ENCODE measurements at regions not wholly inside any gene's neighbourhood (a gene's known extent, or its start where the extent isn't known, plus 50 kb on each side); places are given as distances from the start of the nearest gene placed in this dataset.
A peak's percentile ranks its signal among the peaks of the same experiment; 100 is the strongest.
"Not testable (repeated sequence)": the region's sequence is repeated elsewhere in the genome, so short reads cannot be mapped to it uniquely, and the experiment has no call there.

GRCh38 chr16:70032906-70033305 lies 81.2 kb upstream of the PDPR start:
- H3K9me3 ChIP-seq (ENCODE audit: low read length); intact Hi-C loops (cut with micrococcal nuclease; ENCODE audit: unreplicated experiment); DNase-seq (ENCODE audit: low spot score); H3K4me2 ChIP-seq (ENCODE audit: low read length); H3K4me3 ChIP-seq (ENCODE audit: low read depth, low read length, poor library complexity, severe bottlenecking); H3K4me1 ChIP-seq (ENCODE audit: insufficient read depth, low read length, poor library complexity, severe bottlenecking); H3K27ac ChIP-seq (ENCODE audit: low read depth, low read length, poor library complexity, severe bottlenecking); H2AFZ ChIP-seq (ENCODE audit: low read length); CTCF ChIA-PET (ENCODE audit: unreplicated experiment); H3K36me3 ChIP-seq (ENCODE audit: insufficient read depth, low read length); H4K20me1 ChIP-seq (ENCODE audit: insufficient read depth, low read length); BruUV-seq (replicated peaks); H3K79me2 ChIP-seq (ENCODE audit: insufficient read depth, low read depth, low read length); H3K9me2 ChIP-seq (ENCODE audit: insufficient read depth, low read length): not testable (repeated sequence)
- POLR2A ChIA-PET: interaction anchor here (0.7 kb wide), 2 partner anchors 258 to 452 kb away, joined by 4 read pairs; no protein-coding TSS in a partner anchor

DNA sequence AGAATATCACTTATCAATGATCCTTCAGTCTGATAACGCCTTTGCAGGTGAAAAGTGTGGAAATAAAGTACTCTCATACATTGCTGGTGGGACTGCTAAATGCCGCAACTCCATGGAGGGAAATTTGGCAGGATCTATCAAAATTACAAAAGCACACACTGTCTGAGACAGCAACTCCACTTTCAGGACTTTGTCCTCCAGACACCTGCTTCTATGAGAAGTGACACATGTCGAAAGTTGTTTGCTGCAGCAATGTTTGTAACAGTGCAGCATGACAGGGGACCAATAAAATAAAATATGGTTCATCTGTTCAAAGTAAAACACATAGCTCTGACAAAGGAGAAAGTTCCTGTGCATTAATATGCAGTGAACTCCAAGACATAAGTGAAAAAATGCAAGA lies 76.2 kb upstream of the PDPR start:
- H3K4me3 ChIP-seq (ENCODE audit: low read depth, low read length, poor library complexity, severe bottlenecking); H3K4me1 ChIP-seq (ENCODE audit: insufficient read depth, low read length, poor library complexity, severe bottlenecking); H4K20me1 ChIP-seq (ENCODE audit: insufficient read depth, low read length); POLR2A ChIA-PET; CTCF ChIA-PET (ENCODE audit: unreplicated experiment); intact Hi-C loops (cut with micrococcal nuclease; ENCODE audit: unreplicated experiment); H3K9me2 ChIP-seq (ENCODE audit: insufficient read depth, low read length); H3K4me2 ChIP-seq (ENCODE audit: low read length); H3K36me3 ChIP-seq (ENCODE audit: insufficient read depth, low read length); H3K9me3 ChIP-seq (ENCODE audit: low read length); H3K27ac ChIP-seq (ENCODE audit: low read depth, low read length, poor library complexity, severe bottlenecking); H3K79me2 ChIP-seq (ENCODE audit: insufficient read depth, low read depth, low read length); BruUV-seq (replicated peaks); DNase-seq (ENCODE audit: low spot score); H2AFZ ChIP-seq (ENCODE audit: low read length): not testable (repeated sequence)

DNA sequence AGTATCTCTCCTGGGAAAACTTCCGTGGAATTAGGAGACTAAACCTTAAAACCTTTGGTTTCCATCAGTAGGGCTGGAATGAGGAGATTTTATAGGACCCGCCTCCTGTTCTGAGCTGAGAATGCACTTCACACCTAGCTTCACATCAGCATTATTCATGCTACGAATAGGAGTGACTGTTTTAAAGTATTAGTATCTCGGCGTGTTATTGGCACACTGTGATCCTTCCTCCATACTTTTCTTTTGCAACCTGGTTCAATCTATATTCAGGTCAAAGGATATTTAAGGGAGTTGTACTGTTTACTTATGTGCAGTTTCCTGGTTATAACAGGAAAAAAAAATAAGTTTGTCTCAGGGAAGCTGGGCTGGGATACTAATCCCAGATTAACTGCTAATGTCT lies 73.6 kb upstream of the PDPR start:
- H3K9me2 ChIP-seq (ENCODE audit: insufficient read depth, low read length); H3K4me1 ChIP-seq (ENCODE audit: insufficient read depth, low read length, poor library complexity, severe bottlenecking); intact Hi-C loops (cut with micrococcal nuclease; ENCODE audit: unreplicated experiment); H3K79me2 ChIP-seq (ENCODE audit: insufficient read depth, low read depth, low read length); POLR2A ChIA-PET; H3K4me2 ChIP-seq (ENCODE audit: low read length); H4K20me1 ChIP-seq (ENCODE audit: insufficient read depth, low read length); H3K36me3 ChIP-seq (ENCODE audit: insufficient read depth, low read length); H3K9me3 ChIP-seq (ENCODE audit: low read length); H3K4me3 ChIP-seq (ENCODE audit: low read depth, low read length, poor library complexity, severe bottlenecking); H3K27ac ChIP-seq (ENCODE audit: low read depth, low read length, poor library complexity, severe bottlenecking); H2AFZ ChIP-seq (ENCODE audit: low read length); CTCF ChIA-PET (ENCODE audit: unreplicated experiment); DNase-seq (ENCODE audit: low spot score): not testable (repeated sequence)
- BruUV-seq (replicated peaks): TSS peak; percentile 32

GRCh38 chr16:70043538-70044067 lies 70.5 kb upstream of the PDPR start:
- BruUV-seq (replicated peaks); H3K4me1 ChIP-seq (ENCODE audit: insufficient read depth, low read length, poor library complexity, severe bottlenecking); H3K4me3 ChIP-seq (ENCODE audit: low read depth, low read length, poor library complexity, severe bottlenecking); H3K36me3 ChIP-seq (ENCODE audit: insufficient read depth, low read length); H3K9me2 ChIP-seq (ENCODE audit: insufficient read depth, low read length); intact Hi-C loops (cut with micrococcal nuclease; ENCODE audit: unreplicated experiment); H3K79me2 ChIP-seq (ENCODE audit: insufficient read depth, low read depth, low read length); H3K4me2 ChIP-seq (ENCODE audit: low read length); H4K20me1 ChIP-seq (ENCODE audit: insufficient read depth, low read length); DNase-seq (ENCODE audit: low spot score); CTCF ChIA-PET (ENCODE audit: unreplicated experiment); H2AFZ ChIP-seq (ENCODE audit: low read length); H3K9me3 ChIP-seq (ENCODE audit: low read length); H3K27ac ChIP-seq (ENCODE audit: low read depth, low read length, poor library complexity, severe bottlenecking): not testable (repeated sequence)
- POLR2A ChIA-PET: interaction anchor here (0.6 kb wide), 1 partner anchor 258 kb away, joined by 3 read pairs; no protein-coding TSS in a partner anchor

DNA sequence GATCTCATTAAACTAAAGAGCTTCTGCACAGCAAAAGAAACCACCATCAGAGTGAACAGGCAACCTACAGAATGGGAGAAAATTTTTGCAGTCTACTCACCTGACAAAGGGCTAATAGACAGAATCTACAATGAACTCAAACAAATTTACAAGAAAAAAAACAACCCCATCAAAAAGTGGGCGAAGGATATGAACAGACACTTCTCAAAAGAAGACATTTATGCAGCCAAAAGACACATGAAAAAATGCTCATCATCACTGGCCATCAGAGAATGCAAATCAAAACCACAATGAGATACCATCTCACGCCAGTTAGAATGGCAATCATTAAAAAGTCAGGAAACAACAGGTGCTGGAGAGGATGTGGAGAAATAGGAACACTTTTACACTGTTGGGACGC lies 67.6 kb upstream of the PDPR start:
- H3K36me3 ChIP-seq (ENCODE audit: insufficient read depth, low read length); intact Hi-C loops (cut with micrococcal nuclease; ENCODE audit: unreplicated experiment); POLR2A ChIA-PET; H3K79me2 ChIP-seq (ENCODE audit: insufficient read depth, low read depth, low read length); H4K20me1 ChIP-seq (ENCODE audit: insufficient read depth, low read length); H2AFZ ChIP-seq (ENCODE audit: low read length); H3K9me3 ChIP-seq (ENCODE audit: low read length); H3K27ac ChIP-seq (ENCODE audit: low read depth, low read length, poor library complexity, severe bottlenecking); BruUV-seq (replicated peaks); CTCF ChIA-PET (ENCODE audit: unreplicated experiment); H3K9me2 ChIP-seq (ENCODE audit: insufficient read depth, low read length); H3K4me1 ChIP-seq (ENCODE audit: insufficient read depth, low read length, poor library complexity, severe bottlenecking); H3K4me2 ChIP-seq (ENCODE audit: low read length); H3K4me3 ChIP-seq (ENCODE audit: low read depth, low read length, poor library complexity, severe bottlenecking); DNase-seq (ENCODE audit: low spot score): not testable (repeated sequence)

DNA sequence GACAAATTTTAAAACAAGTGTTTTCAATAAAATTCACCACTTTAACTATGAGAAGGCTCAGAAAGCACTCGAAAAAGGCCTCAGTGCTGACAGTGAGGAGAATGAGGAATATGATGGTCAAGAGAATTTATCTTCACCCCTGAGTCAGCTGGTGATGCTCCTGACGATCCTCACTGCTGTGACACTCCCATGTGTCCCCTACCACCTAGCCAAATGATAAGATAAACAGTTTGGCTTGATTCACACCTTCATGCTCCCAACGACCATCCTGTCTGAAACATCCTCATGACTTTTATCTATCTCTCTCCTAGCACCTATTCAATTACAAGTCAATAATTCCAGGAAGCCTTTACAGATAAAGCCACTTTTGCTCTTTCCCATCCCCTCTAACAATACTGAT lies 66.0 kb upstream of the PDPR start:
- BruUV-seq (replicated peaks); H3K4me3 ChIP-seq (ENCODE audit: low read depth, low read length, poor library complexity, severe bottlenecking); H3K79me2 ChIP-seq (ENCODE audit: insufficient read depth, low read depth, low read length); DNase-seq (ENCODE audit: low spot score); H3K9me3 ChIP-seq (ENCODE audit: low read length); H2AFZ ChIP-seq (ENCODE audit: low read length); CTCF ChIA-PET (ENCODE audit: unreplicated experiment); H3K36me3 ChIP-seq (ENCODE audit: insufficient read depth, low read length); H3K4me1 ChIP-seq (ENCODE audit: insufficient read depth, low read length, poor library complexity, severe bottlenecking); intact Hi-C loops (cut with micrococcal nuclease; ENCODE audit: unreplicated experiment); H3K4me2 ChIP-seq (ENCODE audit: low read length); H4K20me1 ChIP-seq (ENCODE audit: insufficient read depth, low read length); H3K27ac ChIP-seq (ENCODE audit: low read depth, low read length, poor library complexity, severe bottlenecking); H3K9me2 ChIP-seq (ENCODE audit: insufficient read depth, low read length): not testable (repeated sequence)
- POLR2A ChIA-PET: interaction anchor here (0.7 kb wide), 1 partner anchor 320 kb away, joined by 3 read pairs; no protein-coding TSS in a partner anchor

- intact Hi-C loops (cut with micrococcal nuclease; ENCODE audit: unreplicated experiment); H4K20me1 ChIP-seq (ENCODE audit: insufficient read depth, low read length); H2AFZ ChIP-seq (ENCODE audit: low read length); H3K4me1 ChIP-seq (ENCODE audit: insufficient read depth, low read length, poor library complexity, severe bottlenecking); H3K4me2 ChIP-seq (ENCODE audit: low read length); DNase-seq (ENCODE audit: low spot score); BruUV-seq (replicated peaks); H3K9me3 ChIP-seq (ENCODE audit: low read length); H3K36me3 ChIP-seq (ENCODE audit: insufficient read depth, low read length); H3K27ac ChIP-seq (ENCODE audit: low read depth, low read length, poor library complexity, severe bottlenecking); H3K9me2 ChIP-seq (ENCODE audit: insufficient read depth, low read length); CTCF ChIA-PET (ENCODE audit: unreplicated experiment); H3K4me3 ChIP-seq (ENCODE audit: low read depth, low read length, poor library complexity, severe bottlenecking); H3K79me2 ChIP-seq (ENCODE audit: insufficient read depth, low read depth, low read length): not testable (repeated sequence)
- POLR2A ChIA-PET: interaction anchor here (0.6 kb wide), 1 partner anchor 1766 kb away, joined by 4 read pairs; no protein-coding TSS in a partner anchor
These were observed 56.1 kb upstream of the PDPR start for GRCh38 chr16:70058056-70058455.
